ENCODE measurements at regions not wholly inside any gene's neighbourhood (a gene's known extent, or its start where the extent isn't known, plus 50 kb on each side); places are given as distances from the start of the nearest gene placed in this dataset.

DNA sequence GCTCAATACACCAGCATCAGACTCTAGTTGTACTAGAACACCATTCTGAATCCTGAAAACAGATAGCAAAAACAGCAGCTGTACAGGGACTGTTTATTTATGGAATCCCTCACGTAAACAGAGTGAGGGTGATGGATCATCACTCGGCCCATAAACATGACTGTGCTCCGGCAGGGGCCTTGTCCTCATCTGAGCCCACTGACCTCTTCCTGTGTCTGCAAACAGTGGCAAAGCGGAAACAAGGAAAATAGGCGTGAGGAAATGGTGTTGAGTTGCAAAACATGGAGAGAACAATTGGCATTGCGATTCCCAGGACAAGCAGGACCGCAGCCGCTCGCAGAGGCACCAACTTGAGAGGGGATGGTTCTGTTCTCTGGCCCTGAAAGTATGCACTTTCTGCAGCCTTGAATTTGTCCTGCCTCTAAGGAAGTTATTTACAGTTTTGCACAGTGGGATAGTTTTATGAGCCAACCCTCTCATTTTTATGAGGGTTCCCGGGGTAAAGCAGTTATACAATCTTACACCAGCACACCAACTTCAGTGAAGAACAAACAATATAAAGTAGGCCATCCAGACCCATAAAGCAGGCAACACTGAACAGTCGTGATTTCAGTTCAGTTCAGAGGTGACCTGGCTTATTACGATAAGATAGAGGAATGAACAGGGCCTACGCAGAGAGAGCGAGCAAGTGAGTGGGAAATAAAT lies 248.0 kb upstream of the FZD8 start:
- TF ChIP-seq, protein P1, sequence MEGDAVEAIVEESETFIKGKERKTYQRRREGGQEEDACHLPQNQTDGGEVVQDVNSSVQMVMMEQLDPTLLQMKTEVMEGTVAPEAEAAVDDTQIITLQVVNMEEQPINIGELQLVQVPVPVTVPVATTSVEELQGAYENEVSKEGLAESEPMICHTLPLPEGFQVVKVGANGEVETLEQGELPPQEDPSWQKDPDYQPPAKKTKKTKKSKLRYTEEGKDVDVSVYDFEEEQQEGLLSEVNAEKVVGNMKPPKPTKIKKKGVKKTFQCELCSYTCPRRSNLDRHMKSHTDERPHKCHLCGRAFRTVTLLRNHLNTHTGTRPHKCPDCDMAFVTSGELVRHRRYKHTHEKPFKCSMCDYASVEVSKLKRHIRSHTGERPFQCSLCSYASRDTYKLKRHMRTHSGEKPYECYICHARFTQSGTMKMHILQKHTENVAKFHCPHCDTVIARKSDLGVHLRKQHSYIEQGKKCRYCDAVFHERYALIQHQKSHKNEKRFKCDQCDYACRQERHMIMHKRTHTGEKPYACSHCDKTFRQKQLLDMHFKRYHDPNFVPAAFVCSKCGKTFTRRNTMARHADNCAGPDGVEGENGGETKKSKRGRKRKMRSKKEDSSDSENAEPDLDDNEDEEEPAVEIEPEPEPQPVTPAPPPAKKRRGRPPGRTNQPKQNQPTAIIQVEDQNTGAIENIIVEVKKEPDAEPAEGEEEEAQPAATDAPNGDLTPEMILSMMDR (conservative IDR thresholded peaks at IDR 0.05; ENCODE audit: low read depth, low read length) = no peak
- no peak for TF ChIP-seq MAFK (IDR thresholded peaks at IDR 0.05; ENCODE audit: low read depth, low read length)
- no peak for TF ChIP-seq RAD21 (IDR thresholded peaks at IDR 0.05; ENCODE audit: low read length)
- no peak for TF ChIP-seq CHD1 (IDR thresholded peaks at IDR 0.05; ENCODE audit: low read depth, low read length)
- TF ChIP-seq, protein P2, sequence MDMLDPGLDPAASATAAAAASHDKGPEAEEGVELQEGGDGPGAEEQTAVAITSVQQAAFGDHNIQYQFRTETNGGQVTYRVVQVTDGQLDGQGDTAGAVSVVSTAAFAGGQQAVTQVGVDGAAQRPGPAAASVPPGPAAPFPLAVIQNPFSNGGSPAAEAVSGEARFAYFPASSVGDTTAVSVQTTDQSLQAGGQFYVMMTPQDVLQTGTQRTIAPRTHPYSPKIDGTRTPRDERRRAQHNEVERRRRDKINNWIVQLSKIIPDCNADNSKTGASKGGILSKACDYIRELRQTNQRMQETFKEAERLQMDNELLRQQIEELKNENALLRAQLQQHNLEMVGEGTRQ (IDR thresholded peaks at IDR 0.05; ENCODE audit: low read depth, low read length) = no peak
- no peak for TF ChIP-seq POLR2A (IDR thresholded peaks at IDR 0.05; ENCODE audit: low read depth, low read length)
- TF ChIP-seq, protein P3, sequence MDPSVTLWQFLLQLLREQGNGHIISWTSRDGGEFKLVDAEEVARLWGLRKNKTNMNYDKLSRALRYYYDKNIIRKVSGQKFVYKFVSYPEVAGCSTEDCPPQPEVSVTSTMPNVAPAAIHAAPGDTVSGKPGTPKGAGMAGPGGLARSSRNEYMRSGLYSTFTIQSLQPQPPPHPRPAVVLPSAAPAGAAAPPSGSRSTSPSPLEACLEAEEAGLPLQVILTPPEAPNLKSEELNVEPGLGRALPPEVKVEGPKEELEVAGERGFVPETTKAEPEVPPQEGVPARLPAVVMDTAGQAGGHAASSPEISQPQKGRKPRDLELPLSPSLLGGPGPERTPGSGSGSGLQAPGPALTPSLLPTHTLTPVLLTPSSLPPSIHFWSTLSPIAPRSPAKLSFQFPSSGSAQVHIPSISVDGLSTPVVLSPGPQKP (IDR thresholded peaks at IDR 0.05; ENCODE audit: borderline replicate concordance, low read depth, low read length) = no peak
- TF ChIP-seq RCOR1 (IDR thresholded peaks at IDR 0.05; ENCODE audit: insufficient replicate concordance, low read length) = no peak
- TF ChIP-seq MXI1 (IDR thresholded peaks at IDR 0.05; ENCODE audit: borderline replicate concordance, low read depth, low read length) = no peak
- no peak for TF ChIP-seq SMC3 (IDR thresholded peaks at IDR 0.05; ENCODE audit: low read depth, low read length)
- TF ChIP-seq RFX5 (IDR thresholded peaks at IDR 0.05; ENCODE audit: low read depth, low read length) = no peak

Measured in IMR-90 (cell line).